ENCODE measurements at regions not wholly inside any gene's neighbourhood (a gene's known extent, or its start where the extent isn't known, plus 50 kb on each side); places are given as distances from the start of the nearest gene placed in this dataset.

DNA sequence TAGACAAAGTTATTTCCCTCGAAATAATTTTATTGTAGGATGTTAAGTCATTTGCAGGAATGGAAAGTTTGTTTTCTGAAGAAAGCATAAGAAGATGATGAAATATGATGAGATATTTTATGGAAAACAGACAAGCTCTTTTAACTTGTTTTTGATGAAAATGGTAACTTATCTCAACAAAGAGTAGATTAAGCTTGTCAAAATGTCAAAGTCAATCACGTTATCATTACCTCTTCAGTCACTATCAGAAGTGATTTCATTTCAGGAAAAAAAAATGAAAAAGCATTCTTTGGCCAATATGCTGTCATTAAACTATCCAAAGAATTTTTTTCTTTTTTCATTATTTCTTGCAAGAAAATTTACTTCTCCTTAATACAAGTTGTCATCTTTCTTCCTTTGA lies 221.0 kb upstream of the ANKRD50 start:
- TF ChIP-seq, protein P1, sequence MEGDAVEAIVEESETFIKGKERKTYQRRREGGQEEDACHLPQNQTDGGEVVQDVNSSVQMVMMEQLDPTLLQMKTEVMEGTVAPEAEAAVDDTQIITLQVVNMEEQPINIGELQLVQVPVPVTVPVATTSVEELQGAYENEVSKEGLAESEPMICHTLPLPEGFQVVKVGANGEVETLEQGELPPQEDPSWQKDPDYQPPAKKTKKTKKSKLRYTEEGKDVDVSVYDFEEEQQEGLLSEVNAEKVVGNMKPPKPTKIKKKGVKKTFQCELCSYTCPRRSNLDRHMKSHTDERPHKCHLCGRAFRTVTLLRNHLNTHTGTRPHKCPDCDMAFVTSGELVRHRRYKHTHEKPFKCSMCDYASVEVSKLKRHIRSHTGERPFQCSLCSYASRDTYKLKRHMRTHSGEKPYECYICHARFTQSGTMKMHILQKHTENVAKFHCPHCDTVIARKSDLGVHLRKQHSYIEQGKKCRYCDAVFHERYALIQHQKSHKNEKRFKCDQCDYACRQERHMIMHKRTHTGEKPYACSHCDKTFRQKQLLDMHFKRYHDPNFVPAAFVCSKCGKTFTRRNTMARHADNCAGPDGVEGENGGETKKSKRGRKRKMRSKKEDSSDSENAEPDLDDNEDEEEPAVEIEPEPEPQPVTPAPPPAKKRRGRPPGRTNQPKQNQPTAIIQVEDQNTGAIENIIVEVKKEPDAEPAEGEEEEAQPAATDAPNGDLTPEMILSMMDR (IDR thresholded peaks at IDR 0.05): no peak
- TF ChIP-seq EP300 (IDR thresholded peaks at IDR 0.05; ENCODE audit: low read depth): no peak
- TF ChIP-seq POLR2AphosphoS5 (IDR thresholded peaks at IDR 0.05): no peak
- TF ChIP-seq POLR2A (IDR thresholded peaks at IDR 0.05): no peak

Measured in transverse colon (tissue), 4 donors.